ENCODE measurements at regions not wholly inside any gene's neighbourhood (a gene's known extent, or its start where the extent isn't known, plus 50 kb on each side); places are given as distances from the start of the nearest gene placed in this dataset.
A peak's percentile ranks its signal among the peaks of the same experiment; 100 is the strongest.

DNA sequence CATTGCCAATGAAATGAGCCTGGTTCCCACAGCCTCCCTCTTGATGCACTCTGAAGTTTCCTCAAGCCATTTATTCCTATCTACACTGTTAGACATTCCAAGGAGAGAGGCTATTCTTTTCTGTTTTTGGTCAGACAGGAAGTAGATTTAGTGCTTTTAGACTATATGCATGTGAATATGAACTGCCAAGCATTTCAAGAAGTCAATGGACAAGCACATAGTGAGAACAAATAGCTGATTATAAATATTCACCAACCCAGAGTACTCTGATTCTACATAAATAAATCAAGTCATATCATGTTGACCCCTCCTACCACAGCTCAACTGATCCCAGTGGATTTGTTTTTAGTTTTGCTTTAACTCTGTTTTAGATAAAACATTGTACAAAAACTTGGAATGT is 412.5 kb upstream of the RARB start:
- DNase-seq: no peak

DNA sequence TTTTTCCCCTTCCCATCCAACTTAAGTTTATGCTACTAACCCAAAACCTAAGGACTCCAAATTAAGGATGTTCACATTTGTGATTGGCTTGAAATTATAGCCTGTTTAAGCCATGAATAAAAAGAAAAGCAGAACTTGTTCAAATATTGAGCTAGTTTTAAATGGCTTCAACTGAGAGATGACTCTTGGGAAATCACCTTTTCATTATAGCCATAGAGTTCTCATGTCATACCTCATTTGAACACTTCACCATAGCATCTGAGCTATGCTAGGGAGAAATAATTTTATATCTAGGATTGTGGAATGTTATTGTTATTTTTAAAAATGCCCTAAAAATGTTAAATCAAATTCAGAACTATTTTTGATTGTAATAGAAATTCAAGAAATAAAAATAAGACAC is 409.2 kb upstream of the RARB start:
- DNase-seq: no peak

DNA sequence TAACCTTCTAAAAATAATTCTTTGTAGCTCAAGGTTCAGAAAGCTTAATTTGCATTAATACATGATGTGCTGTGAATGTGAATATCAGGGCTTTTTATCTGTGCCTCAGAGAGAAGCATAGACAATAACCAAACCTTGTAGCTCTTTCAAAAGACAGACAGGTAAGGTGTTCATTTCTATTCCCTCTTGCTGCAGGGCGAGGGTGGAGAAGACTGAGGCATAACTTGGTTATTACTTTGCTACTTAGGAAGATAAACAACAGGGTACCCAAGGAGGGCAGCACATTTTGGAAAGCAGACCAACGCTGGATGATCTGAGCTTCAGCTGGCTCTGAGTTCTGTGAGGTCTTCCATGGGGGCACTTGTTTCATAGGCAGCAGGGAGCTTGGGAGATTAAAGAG is 408.6 kb upstream of the RARB start:
- no peak for DNase-seq

DNA sequence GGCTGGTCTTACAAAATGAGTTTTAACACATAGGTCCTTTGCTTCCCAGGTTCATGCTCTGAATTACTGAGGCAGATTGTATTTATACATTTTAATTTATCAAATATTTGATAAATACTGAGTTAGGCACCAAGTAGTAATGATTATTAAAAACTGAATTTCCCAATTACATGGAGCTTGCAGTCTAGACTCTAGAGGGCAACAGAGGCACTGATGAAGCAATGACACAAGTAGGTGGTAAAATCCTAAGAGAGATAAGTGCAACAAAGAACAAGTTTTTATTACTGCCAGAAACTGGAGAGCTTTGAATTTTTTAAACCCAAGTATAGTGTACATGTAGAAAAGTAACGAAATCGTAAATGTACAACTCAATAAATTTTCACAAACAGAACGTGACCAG is 406.2 kb upstream of the RARB start:
- DNase-seq: no peak

DNA sequence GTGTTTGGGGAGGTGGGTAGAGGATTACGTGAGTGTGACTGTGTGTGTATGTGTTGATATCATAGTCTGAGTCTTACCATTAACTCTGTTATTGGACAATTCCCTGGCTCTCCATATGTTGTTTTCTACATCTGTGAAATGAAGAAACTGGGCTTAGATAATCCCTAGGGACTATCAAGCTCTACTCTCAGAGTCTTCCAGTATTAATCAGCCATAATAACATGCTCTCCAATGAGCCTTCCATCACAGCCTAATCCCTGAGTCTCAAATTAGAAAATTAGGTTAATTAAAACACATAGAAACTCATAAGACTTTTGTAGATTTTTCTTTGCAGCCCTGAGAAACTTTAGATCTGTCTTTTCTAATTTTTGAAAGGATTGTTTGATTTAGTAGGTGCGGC is 404.2 kb upstream of the RARB start:
- no peak for DNase-seq

DNA sequence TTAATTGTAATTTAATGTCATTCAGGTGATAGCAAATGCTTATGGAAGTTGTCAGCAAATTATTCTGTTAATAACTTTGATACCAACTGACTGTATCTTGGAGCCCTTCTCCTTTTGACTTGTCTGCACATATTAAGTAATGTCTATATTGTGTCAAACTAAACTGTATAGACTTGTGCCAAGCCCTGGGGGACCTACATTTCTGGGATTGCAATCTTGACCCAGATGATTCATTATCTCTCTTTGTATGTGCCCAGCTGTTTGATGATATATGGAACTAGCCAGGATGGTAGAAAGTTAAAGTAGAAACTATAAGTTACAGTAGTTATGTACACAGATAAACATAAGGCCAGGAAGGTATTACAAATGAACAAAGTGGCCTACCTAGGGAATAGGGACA is 402.8 kb upstream of the RARB start:
- no peak for DNase-seq

DNA sequence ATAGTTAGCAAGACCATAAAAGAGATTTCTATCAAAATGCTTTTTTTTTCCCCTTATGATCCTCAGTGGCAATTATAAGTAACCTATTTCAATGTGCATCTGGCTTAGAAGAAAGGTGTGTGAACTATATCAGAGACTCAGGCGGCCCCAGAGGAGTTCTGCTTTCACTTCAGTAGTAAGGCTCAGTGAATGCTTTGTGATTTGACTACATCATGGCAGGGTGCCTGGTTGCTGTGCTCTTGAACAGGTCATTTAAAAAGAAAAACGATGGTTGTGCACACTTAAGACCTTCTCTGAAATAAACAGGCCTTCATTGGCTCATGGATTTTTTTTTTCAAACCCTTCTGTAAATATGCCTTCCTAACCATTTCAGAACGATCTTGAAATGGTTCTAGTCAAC is 400.4 kb upstream of the RARB start:
- DNase-seq: no peak

DNA sequence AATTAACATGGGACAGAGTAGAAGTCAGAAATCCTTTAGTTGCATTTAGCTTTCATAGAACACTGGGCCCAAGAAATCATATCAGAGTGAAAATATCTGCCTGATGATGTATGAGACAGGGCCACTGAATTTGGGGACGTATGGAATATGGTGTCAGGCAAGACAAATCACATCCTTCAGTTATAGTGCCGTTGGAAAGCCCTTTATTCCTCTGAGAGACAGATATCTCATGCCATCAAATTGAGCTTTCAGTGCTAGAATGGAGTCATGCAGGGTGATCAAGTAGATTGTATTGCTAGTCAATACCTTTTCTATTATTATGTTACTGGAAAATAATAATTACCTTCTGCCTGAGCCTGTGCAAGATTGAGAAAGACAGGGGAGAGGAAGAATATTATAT is 398.2 kb upstream of the RARB start:
- DNase-seq: no peak

DNA sequence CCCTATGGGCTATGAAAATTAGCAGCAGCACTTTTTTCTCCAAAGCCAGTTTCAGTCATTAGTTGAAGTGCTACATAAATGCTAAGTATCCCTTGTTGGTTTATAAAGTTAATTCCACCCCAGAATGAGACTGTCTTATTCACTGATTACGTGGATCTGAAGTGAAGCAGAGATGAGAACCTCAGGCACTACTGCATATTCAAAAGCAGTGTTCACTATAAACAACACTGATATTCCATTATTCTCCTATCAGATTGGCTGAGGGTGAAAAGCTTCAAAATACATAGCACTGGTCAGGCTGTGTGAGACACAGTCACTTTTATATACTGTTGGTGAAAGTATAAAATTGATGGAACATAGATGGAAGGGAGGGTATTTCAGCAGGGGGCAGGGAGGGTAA is 395.7 kb upstream of the RARB start:
- no peak for DNase-seq

DNA sequence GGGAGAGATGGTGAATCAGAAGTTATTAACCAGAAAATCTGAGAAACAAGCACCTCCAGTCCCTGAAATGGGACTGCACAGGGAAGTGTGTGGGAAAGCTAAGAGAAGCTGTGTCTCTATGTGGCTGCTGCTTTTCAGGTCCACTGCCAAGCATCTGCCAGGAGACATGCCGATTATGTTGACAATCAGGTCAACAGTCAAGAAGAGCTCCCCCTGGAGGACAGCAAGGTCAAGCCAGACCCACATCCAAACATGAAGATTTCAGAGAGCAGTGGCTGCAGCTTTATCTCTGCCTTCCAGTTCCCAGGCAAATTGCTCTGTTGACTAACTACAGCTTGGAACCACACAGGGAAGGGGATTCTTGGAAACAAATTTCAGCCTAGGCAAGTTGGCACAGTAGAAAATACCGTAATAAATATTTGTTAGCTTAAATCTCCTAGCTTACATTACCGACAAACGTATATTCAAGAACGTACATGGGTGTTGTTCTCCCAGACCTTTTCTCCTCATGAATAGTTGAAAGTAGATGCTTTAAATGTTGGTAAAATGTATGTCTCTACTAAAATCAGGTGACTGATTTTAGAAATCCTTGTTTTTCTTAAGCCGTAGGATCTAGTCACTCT is 394.5 kb upstream of the RARB start:
- DNase-seq: peak in 1 of 2 donors; percentile 3

DNA sequence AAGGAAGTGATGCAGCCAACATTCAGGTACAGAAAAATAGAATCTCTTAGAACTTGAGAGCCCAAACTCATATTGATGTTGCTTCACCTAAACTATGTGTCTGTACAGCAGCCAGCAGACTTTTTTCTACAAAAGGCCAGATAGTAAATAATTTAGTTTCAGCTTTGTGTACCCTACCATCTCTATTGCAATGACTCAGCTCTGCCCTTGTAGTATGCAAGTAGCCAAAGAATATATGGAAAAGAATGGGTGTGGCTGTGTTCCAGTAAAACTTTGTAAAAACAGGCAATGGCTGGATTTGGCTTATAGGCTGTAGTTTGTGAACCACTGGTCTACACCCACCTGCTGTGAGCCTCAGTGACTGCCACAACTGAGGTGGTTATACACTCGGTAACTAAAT is 392.5 kb upstream of the RARB start:
- DNase-seq: no peak

DNA sequence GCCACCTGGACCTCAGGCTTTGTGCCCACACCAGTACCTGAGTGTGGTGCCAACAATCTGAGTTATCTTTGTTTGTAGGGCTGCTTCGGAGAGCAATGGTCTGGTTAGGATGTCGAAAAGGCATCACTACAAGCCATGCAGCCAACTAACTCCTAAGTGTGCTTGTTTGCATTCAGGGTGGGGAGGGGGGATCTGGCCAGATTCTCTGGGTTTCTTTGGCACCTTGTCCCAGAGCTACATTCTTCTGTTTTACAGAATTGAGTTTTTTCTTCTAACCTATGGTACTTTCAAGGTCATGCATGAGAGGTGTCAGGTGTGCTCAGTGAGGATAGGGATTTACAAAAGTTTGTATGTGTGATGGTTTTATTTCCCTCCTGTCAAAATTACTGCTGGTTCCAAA is 391.4 kb upstream of the RARB start:
- no peak for DNase-seq

DNA sequence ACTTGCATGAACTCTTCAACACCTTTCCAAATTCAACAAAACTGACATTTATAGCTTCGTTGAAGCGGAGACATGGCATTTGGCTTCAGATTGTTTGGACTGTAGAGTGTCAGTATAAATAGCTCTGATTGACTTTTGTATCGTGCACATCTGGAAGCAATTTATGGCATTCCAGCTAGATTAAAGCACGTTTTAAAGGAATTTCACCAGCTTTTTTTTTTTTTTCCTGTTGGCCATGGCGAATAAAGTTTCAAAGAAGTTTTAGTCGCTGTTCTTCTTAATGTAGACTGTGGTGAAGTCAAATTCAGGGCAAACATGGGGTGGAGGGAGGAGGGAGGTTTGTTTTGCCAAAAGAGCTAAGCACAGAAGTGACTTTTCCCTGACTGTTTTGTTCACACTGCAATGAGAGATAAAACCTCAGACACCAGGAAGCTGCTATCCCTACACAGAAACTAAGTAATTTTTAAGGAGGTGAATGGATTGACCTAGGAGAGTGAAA is 391.0 kb upstream of the RARB start:
- no peak for DNase-seq

DNA sequence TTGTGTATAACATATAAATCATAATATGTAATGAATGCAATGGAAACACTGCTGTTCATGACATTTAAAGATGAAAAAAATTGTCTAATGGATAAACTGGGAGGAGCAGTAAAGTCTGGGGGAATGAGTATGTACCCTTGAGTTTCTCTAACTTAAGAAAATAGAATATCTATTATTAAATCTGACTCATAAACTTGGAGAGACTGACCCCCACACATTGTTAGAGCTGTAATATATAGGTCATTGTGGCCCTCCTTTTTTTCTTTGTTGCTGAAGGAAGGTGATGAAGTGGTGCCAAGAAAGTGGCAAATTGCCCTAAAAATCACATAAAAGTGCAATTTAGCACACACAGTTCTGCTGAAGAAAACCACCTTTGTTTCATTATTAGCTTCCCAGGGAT is 389.8 kb upstream of the RARB start:
- DNase-seq: no peak

DNA sequence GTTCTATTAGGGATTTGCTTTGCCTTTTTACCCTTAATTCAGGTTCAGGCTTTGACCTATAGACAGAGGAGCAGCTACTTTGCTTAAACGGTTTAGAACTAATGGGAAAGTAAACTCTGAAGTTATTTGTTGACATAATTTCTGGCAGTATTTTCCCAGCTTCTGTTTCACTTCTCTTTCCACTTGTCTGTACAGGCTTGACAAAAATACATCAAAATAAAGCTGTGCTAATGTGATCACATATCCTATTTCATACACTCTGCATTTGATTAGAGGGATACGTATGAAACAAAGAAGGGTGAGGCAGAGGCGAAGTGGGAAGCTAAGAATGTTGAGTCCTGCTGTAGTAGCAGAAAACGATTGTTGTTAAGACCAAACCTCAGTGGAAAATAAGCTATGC is 389.1 kb upstream of the RARB start:
- no peak for DNase-seq

DNA sequence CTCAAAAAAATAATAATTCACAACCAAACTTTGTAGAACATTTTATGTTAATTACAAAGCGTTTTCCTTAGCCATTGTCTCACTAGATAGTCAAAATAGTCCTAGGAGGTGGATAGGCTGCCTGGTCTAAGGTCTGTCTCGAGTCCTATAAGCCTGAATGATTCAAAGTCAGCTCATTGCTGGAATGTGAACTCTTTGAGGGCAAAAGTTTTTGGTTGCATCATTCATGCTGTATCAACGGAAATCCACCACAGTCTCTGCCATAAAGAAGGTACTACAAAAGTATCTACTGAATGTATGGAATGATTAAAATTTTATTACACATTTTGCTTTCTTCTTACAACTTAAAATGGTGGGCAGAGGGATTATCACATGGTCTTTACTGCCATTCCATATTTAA is 387.3 kb upstream of the RARB start:
- no peak for DNase-seq

DNA sequence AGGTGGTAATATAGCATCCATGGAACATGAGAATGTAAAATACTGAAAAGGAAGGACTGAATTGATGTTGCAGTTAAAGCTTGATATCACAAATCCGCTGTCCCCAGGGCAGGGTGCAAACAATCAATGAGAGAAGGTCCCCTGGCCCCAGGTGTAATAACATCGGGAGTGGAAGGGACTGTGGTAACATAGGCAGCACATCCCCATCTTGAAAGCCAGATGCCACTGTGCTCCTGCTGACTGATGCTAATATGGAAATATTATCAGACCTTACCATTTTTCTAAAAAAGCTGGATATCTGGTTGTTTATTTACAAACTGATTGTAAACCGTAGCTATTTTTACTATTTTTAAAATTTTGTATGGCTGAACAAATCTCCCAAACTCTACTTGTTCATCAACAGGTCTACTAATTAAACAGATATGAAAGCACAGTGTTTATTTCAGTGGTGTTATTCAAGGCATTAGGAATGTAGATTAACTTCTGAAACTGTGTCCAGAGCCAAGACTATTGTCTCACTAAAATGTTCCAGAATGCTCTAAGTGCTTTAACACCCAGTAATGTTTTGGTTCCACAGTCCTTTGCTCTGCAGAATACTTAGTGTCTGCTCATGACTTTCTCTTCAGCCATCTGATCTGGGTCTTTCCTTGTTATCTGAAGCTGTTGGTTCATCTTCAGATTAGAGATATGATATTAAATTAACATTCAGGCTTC is 386.0 kb upstream of the RARB start:
- DNase-seq: no peak

DNA sequence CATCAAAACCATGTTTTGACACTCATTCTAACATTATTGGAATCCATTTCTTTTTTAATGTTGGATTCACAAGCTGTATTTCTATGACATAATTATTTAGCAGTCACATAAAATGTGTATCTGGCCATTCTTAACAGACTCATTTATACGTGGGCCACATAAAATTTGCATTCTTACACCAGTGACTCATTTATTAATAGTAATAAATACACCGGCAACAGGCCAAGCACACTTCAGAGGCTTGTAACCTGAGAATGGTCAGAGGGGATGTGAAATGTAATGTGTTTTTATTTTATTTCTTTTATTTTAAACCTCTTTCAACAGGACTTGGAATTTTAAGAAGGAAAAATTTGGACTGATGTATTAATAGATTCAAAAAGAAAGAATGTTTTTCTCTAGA is 384.9 kb upstream of the RARB start:
- no peak for DNase-seq

DNA sequence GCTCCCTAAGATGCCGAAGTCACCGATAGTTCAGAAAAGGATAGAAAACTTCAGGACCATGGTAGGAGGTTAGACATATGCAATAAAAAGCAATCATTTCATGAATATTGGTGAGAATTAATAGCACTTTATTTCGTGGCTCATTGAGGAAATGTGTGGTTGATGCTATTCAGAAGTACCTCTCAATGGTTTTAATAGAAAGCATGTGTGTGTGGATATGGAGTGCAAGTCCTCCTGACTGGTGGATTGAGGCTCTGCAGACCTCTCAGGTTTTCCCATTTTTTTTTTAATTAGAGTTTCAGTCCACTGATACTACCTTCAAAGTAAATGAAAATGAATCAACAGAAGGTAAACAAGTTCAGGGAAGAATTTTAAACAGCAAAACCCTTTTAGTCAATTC is 384.3 kb upstream of the RARB start:
- DNase-seq: no peak

DNA sequence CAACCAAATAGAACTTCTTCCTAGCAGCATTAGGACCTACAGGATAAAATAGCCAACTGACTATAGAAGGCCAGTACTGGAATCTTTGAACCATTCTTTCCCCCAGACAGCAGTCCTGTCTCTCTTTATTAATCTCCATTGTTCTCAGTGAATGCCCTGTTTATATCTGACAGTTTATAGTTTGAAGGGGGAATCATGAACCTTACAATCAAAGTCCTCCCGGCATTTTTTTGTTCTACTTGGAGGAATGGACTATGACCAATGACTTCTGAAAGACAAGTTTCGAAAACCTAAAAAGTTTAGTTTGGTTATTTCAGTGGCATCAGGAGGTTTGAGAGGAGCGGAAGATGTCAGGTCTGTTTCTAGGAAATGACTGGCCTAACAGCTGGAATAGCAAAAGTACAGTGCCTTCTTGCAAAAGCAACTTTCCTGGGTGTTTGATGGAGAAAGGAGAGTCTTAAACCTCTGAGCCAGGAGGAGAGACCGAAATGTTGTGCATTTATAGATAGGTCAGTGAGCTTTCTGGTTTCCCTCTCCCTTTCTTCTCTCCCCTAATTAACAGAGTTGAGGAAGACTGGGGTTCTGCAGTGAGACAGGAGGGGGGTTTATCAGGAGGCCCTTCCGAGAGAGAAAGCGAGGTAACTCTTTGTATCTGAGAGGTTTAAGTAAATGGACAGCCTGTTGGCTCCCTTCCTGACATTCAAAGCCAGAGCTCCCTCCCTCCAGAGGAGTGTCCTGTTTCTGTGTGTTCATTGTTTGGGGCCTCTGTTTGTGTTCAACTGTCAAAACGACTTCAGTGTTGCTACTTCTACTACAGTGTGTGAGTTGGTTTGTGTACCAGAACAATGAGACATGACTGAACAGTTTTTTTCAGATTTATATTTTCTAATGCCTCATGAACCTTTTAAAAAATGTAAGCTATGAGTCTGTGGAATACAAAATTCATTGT is 383.0 kb upstream of the RARB start:
- DNase-seq: no peak

DNA sequence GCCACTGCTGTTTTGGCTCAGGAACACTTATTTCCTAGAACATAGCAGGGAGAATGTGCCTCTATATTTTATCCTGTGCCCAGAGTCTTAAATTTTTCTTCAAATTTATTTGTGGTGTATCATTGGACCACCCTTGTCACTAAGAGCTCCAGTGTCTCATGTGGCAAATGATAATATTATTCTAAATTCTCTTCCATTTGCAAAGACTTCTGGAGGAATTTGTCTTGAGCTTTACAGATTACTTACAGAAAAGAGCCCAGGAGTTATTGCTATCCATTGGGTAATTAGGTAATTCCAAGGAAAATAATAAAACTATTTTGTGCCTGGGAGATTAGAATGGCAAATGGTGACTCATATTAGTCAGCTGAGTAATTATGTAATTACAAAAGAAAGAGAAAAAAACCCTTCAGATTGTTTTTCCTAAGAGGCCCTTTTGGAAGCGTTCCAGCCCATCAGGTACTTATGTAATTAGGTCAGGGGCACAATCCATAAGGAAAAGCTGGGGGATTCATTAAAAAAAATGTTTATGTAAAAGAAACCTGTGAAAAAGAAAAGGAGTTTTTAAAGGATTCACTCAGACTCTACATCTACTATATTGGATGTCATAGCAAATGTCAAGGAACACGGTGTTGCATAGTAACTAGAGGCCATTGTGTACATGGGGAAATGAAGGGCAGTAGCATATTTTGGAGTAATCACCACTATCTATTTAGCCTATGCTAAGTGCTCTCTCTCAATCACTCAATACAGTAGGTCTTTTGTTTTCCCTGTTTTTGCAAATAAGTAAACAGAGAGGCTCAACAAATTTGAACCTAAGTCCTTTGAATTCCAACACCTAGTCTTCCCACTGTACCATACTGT is 380.9 kb upstream of the RARB start:
- no peak for DNase-seq

DNA sequence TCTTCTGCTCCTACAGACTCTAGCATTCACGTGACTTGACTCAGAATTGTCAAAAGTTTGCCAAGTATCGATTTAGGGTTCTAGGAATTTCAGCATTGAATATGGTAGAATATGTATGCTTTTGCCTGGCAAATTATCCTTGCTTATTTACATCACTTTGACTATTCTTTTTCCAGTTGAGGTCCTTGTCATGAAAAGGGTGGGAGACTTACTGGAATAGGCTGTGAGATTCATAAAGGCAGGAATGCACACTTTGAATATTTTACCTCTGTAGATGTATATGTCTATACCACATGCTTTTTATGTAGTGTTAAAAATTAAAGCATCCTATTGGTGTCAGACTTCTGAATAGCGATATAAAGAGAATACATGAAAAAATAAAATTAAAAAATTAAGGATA is 378.8 kb upstream of the RARB start:
- DNase-seq: no peak

DNA sequence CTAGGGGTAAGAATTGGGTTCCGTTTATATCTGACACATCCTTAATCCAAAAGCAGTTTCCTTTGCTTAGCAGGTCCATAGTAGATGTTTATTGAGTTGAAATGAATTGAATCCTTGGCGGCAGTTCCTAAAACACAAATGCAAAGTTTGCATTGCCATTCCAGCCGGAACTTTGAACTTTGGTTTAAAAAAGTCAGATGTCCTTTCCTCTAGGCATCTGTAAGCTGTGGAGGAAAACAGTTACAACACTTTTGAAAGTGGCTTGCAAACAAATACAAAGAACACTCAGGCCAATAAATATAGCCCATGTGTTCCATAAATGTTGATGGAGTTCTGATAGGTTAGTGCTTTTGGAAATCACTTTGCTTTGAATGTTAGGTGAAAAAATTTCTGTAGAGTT is 374.7 kb upstream of the RARB start:
- no peak for DNase-seq

All from CD4-positive, alpha-beta T cell treated with Interferon alpha-2 for 1 hour (primary cell).